NCI-H1436 (cell line): ENCODE measurements at regions not wholly inside any gene's neighbourhood (a gene's known extent, or its start where the extent isn't known, plus 50 kb on each side); places are given as distances from the start of the nearest gene placed in this dataset.

Experiments
- DNase-seq: peaks from one replicate; lab custom pipeline; 2025; lab: John Stamatoyannopoulos, UW

DNA sequence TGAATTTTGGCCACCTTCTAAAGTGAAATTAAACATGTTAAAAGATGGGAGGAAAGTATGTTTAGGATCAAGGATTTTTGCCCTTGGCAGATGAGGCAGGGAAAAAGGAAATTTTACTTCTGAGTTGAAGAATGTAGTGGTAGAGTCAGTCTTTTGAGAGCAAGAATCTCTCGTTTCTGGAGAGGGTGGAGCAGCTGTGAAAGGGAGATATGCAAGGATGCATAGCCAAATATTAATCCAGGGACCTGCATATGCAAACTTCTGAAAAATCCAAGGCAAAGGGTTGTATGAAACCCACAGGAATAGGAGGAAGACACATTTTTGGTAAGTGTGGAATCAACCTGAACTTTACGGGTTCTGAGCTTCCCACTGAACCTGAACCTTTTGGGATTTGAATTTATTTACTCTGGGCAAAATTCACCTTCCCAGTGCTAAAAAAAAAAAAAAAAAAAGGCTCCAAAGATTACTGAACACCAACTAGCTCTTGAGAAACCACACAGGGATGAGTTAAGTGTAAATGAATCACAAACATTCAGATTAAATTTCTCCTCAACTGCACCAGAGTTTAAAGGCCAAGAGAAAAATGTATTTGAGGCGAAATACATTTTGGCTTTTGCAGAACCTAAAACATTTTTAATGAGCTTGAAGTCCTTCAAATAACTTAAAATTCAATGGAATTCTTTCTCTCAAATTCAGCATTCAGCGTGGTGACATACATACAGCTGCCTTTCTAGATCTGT is 187.1 kb upstream of the CDKN3 start:
- no peak for DNase-seq

DNA sequence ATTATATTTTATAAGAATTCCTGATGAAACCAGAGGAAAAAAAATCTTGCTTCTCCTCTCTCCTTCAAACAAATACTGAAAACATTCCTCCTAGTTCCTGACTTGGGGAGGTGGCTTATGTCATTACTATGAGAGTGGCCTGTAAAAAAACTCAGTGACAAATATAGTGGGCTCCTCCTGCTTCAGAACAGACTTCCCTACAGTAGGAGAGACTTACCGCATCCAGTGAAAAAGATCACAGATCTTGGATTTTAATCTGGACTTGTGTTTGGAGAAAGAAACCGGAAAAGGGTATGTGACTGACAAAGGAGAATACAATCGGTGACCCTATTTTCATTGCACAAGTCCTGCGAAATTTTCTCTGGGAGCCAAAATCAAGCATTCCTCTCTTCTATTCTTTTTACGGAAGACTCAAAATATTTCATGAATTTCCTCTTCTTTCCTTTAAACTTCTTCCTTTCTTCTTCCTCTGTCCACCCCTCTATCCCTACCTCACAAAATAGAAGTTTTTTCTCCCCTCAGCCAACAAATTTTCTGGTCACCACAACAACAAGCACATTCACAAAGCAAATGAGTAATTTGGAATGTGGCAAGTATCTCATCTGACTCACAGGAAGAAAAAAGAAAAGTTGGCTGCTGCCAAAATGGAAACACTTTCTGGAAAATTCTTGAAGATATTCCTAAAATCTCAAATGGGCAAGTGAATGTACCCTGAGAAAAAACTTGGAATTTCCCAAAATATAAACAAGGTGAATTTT is 185.1 kb upstream of the CDKN3 start:
- no peak for DNase-seq

DNA sequence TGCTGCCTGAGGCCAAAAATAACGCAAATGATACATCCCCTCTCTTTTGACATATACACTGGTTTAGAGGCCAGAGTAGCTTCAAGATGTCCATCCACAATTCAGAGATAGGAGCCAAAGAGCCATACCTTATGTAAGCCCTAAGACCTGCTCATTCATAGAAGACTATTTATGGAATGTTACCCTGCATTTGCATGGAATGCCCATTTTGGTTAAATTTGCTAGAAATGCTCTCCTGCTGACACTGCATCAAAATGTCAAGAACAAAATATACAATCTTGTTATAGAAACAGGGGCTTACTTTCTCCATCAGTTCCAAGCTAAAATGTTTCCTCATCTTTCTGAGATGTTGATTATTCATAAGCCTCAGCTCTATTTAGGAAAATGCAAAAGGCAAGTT is 183.3 kb upstream of the CDKN3 start:
- no peak for DNase-seq

DNA sequence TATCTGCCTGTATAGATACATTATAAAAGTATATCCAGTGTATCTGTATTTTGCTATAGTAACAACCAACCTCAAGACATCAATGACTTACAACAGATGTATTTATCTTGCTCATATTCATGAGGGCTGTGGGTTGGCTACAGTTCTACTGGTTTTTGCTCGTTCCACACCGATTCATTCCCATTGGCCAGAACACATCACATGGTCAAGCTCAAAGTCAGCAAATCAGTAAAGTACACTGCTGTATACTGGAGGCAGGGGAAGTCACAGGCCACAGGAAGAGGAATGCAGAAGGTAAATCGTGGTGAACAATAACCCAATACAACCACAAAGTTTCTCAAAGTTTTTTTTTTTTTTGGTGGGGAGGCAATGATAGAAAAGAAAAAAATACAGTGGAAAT is 180.0 kb upstream of the CDKN3 start:
- no peak for DNase-seq

DNA sequence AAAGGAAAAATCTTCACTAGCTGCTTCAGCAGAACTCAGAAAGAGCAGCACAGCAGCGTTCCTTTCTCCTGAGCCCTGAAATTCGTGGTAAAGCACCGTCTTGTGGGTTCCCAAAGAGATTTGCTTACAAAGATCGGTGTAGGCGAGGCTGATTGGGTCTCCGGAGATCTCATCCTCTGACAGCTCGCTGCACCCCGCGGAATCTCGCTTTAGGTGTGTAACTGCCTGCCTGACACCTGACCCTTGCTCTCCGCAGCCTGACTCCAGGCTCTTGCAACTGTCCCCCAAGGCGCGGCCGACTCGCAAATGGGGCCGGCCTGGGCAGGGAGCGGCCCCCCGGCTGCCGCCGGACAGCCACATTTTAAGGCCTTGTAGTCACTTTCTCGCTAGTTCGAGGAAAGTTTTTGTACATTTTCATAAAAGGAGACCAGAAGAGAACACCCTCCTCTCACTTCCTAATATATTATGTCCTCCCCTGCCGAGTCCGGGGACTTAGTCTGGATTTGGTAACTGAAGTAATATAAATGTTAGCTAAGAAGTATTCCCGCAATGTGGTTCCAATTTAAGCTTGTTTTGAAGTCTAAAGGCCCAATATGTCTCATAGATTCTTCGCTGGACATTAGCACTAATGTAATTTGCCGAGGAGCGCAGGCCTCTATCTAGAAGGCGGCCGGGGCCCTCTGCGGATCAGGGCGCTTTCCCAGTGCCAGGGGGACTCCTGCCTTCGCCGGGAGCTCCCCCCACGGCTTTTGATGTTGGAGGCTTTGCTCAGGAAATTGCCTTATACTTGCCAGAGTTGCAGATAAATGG is 177.3 kb upstream of the CDKN3 start:
- no peak for DNase-seq

DNA sequence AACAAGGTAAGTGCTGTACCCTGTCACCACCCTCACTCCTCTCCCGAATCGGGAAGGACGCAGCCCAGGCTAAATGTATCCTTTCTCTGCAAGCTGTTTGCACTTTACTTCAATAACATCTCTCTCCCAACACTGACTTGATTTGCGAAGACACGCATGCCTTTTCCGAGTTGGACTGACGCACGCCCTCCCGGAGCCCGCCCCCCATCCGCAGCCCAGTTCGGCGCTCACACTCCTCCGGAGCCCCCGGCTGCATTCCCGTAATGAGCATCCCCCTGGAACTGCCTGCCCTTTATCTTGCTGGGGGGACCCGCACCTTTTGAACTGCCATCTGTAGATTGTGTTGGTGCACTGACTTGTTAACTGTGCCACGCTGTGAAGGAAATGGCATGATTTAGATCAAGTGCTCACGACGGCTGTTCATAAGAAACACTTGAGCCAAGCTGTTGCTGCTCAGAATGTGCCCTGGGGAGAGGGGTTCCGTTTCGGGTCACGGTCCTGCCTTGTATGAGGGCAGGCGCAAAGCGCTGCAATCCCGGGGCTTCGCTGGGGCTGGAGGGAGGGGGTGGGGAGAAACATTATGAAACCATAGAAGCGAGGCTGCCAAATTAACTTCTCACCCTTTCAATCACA is 176.6 kb upstream of the CDKN3 start:
- DNase-seq: no peak

DNA sequence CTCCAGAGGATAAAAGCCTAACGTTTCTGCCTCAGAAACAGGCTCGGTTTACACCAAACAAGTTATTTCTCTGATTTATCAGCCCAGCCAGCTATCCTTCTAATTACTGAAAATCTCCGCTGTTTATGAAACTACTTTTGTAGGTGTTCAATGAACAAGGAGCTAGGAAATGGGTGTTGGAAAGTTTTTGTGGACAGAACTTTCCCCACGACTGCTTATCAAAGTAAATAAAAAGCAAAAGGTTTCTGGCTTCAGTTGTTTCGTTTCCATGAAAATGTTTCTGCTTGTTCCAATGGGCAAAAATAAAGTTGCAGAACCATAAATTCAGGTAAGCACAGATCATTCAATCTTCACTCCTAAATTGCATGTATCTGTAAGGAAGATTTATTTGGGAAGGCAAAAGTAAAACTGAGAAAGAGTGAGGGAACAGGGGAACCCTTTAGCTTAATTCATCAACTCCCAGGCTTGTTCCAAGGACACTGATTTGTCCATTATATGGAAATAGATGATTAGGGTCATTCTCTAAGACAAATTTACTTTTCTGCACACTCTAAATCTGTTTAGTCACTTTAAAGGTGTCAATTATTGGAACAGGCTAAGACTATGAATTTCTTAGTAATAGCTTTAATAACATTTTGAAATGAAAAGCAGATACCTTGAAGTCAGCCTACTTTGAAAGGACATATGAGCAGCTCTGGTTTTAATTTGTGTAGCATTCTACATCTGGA is 175.9 kb upstream of the CDKN3 start:
- DNase-seq: no peak

DNA sequence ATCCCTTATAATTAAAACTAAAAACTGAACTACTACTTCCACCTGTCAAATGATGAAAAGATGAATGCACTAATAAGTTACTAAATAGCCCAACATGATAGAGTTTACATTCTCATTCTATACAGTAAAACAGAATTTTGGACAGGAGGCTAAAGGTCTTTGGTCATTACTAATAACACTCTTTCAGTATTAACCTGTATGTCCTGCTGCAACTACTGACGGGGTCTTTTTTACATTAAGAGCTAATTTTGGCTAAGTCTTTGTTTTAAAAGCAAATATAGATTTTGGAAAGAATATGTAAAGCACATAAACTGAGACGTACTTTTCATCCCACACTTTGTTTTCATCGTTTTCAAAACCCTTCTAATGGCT is 175.4 kb upstream of the CDKN3 start:
- DNase-seq: no peak

DNA sequence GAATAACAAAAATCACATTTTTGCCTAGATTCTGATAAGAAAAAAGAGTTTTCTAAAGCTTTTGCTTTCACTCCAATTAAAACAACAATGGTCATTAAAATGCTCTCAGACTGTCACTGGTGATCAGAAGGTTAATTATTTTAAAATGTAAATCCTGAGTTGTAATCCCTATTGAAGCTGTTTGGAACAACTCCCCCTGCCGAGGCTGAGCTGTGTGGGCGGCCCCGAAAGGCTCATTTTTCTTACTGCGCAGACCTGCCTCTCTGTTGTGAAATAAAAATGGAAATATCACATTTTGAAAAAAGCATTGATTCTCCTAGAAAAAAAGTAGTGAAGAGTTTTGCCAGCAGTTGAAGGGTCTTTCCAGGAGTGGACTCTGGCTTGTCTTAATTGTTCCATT is 174.8 kb upstream of the CDKN3 start:
- no peak for DNase-seq

DNA sequence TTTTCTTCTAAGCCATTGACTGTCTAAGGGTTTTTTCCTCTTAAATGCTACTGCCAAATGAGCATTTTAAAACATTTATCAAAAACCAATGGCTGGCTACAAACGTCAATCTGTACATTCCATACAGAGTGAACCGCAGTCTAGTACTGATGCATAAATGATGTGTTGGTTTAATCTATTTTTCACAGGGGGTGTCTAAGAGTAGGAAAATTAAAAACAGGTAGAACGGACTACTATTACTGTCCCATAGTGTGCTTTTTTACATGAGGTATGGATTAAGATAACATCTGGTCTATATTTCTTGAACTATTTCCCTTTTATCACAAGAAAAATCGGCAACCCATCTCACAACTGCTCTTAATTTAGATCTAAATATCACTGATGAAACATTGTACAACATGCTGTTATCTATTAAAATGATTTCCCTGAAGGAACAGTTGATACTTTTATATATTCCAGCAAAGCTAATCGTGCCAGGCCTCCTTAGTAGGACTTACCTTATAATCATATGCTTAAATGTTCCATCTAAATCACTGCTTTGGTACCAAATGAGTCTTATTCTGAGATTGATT is 172.9 kb upstream of the CDKN3 start:
- no peak for DNase-seq

DNA sequence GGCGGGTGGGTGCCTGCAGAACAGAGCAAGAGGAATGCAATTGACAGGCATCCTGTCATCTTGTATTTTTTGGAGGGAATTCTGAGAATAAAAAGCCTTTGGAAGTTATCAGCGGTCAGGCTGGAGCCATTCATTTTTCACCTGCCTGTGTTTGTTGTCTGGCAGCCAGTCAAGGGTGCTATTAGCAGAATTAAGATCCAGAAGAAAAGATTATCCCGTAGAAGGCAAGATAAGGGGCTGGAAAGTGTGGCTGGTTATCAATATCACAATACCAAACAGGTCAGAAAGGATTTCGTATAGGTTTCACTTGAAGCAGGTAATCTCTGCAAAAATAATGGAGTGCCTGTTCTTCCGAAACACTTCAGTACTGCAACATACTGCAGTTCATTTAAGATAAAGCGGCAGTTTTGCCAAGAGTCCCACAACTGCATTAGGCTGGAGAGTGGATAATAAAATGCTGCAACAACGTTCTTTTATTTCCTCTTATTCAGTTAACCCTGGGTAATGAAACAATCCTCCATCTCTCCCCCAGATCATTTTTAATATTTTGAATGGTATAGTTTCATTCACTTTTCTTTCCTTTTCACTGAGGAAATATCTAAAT is 171.2 kb upstream of the CDKN3 start:
- no peak for DNase-seq

DNA sequence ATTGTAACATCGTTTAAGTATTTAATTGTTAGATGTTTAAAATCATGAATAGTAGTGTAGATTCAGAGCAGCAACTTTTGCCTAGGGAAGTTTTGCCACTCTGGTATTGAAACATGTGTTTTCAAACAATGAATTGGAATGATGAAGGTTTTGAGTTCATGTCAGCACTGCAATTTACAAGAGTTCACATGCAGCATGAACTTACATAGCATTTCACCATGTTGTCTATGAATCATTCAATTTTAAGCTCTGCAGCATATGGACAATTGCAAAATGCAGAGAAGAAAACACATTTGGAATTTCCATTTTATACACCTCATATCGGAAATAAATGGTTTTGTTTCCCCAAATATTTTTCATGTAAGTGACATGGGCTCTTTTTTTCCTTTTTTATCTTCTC is 170.7 kb upstream of the CDKN3 start:
- DNase-seq: no peak

DNA sequence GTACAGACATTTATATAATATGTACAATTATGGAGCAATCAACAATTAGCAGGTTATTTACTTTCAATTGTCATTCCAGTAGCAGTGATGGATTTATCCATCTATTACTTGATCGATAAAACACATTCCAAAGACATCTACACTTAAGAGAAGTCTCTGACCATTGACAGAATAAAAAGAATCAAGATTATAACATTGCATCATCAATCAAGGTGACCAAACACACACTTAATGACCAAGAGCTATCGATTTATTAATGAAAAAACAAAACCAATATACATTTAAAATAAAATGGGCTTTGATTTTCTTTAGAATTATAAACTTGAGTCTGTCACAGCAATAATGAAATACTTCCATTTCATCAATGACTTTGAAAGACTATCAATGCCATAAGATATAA is 170.2 kb upstream of the CDKN3 start:
- no peak for DNase-seq

DNA sequence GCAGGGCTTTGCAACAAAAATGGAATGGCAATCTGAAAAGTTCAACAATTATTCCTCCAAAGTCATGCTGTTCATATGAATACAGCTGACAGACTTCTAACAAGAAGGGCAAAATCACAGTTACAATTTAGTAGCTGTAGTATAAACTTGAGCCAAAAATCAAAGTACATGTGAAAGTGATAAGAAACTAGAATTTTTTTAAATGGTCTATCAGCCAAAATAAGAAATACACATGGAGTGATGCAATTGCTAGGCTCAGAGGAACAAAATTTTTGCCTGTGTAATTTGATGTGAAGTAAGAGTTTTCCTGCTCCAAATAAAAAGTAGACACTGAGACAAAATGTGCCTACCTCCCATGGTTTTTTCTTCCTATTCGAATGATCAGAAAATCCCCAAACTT is 167.7 kb upstream of the CDKN3 start:
- no peak for DNase-seq

DNA sequence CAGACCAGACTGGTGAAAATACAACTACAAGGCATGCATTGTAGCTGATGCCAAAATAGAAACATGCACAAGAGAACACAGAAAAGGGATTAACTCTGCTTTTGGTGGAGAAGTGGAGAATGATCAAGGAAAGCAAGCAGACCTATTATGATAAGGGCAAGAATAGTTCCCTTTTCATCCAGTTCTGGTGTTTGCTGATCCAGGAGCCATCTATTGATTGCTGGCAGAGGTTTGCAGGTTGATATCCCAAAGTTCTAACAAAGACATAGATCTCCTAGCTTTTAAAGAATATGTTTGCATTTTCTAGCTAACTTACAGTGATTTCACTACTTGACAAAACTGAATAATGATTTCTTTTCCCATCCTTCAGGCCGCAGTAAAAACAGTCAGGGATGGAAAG is 166.2 kb upstream of the CDKN3 start:
- DNase-seq: no peak

DNA sequence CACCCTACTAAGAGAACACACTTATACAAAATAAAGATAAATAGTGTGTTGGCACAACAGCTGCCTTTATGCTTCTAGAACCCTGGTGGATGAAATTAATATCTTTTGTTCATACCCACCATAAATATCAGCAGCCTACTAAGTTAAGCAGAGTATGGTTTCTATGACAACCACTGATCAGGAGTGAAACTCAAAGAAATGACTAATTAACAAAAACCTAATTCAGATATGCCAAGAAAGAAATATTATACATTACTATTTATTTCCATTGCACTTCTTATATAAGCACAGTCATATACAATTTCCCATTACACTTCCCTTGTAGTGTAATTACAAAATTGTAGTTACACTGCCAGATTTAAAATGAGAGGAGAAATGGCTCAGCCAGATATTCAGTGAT is 164.1 kb upstream of the CDKN3 start:
- DNase-seq: no peak

DNA sequence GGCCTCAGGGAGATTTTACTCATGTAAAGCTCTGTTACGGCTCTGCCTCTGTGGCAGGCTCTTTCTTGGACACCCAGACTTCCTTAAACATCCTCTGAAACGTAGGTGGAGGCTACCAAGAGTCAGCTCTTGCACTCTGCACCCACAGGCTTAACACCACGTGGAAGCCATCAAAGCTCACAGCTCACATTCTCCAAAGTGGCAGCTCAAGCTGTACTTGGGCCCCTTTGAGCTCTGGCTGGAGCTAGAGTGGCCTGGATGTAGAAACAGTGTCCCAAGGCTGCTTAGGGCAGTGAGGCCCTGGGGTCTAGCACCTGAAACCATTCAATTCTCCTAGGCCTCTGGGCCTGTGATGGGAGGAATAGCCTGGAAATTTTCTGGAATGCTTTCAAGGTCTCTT is 155.3 kb upstream of the CDKN3 start:
- DNase-seq: no peak

DNA sequence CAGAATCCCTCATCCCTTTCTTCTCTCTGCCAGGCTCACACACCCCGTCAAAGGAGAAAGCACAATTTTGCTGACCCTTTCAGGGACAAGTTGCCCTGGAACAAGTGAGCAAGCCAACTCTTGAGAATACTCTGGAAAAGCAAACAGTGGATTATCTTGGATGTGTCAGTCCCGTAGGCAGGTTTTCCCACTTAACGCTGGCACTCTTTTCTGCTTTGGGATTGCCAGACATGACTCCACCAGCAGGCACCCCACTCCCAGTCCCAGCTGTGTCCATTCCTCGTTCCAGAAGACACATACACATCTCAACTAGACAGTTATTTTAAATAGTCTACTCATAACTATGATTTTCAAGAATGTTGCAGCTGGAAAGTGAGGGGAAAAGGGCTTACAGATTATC is 145.5 kb upstream of the CDKN3 start:
- no peak for DNase-seq

DNA sequence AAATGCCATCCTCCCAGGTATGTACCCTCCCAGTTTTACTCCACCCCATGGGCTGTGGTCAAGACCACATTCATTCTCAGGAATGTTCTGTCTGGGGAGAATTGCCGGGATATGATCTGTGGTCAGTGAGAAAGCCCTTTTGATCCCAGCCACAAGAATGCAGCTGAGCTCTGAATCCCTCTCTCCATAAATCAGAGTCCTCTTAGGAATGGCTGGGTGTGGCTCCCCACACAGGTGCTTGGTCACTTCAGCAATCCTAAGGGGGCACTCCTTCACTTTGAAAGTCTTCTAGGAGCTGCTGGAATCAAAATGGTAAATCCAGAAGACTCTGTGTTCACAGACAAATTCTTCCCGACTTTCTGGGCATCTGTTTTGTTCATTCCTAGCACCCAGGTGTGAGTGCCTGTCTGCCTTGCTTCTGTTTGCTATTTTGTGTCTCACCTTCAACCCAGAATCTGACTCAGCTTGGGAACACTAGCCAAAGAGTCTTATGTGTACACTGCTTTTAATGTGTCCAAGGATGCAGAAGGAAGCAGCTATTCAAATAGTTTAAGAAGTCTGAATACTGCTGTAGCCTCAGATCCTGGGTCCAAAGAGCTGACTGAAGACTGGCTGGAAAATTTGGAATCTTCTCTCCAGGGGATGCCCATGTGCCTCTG is 144.6 kb upstream of the CDKN3 start:
- no peak for DNase-seq

DNA sequence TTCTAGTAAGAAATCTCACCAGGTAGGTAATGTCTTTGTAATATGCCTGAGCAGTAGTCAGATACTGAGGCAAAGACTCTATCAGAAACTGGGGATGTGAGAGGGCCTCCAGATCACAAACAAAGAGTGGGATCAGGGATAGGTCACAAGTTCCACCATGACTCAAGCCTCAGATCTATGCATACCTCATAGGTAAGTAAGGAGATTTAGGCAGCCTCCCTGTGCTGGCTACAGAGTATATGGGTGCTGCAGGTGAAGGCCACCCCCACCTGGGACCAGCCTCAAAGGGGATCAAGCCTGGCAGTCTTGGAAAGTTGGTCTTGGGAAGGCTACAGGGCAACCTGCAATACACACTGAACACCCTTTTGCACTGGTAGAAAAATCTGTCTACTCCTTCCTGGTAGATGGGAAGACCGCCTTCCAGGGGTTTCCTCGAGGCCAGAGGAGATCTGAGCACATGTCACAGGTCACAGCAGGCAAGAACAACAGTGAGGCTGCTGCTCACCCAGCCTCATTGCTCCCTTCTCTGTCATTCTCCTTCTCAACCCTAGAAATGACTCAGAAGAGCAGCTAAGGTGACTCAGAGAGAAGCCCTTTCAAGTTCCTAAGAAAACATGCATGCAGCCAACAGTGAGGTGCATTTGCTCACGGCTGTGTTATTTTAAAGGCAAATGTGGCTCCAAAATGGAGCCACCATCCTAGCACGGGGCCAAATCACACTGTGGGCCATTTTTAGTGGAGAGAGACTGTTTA is 143.4 kb upstream of the CDKN3 start:
- DNase-seq: no peak
